ENCODE measurements at regions not wholly inside any gene's neighbourhood (a gene's known extent, or its start where the extent isn't known, plus 50 kb on each side); places are given as distances from the start of the nearest gene placed in this dataset.

GRCh38 chr2:238963161-238963970, 115.5 kb downstream of the TWIST2 start:
- H3K27ac ChIP-seq: no peak overlapping the region
- TF ChIP-seq ZFX (IDR thresholded peaks at IDR 0.05; ENCODE audit: borderline replicate concordance): no peak
- no peak for TF ChIP-seq CTCF (IDR thresholded peaks at IDR 0.05)

- no peak for TF ChIP-seq CTCF (IDR thresholded peaks at IDR 0.05)
- TF ChIP-seq ZFX (IDR thresholded peaks at IDR 0.05; ENCODE audit: borderline replicate concordance): no peak
Observed at GRCh38 chr2:238963971-238964328, 116.1 kb downstream of the TWIST2 start.

GRCh38 chr2:238964544-238965067, 116.7 kb downstream of the TWIST2 start:
- no peak for TF ChIP-seq ZFX (IDR thresholded peaks at IDR 0.05; ENCODE audit: borderline replicate concordance)
- TF ChIP-seq CTCF (IDR thresholded peaks at IDR 0.05): no peak
- H3K27ac ChIP-seq: no peak overlapping the region

More at GRCh38 chr2:238963971-238964328, 116.1 kb downstream of the TWIST2 start:
- no peak overlapping the region for H3K27ac ChIP-seq

- TF ChIP-seq CTCF (IDR thresholded peaks at IDR 0.05): no peak
- no peak for TF ChIP-seq ZFX (IDR thresholded peaks at IDR 0.05; ENCODE audit: borderline replicate concordance)
- H3K27ac ChIP-seq: no peak overlapping the region
Observed at GRCh38 chr2:238965371-238966071, 117.6 kb downstream of the TWIST2 start.

- no peak overlapping the region for H3K27ac ChIP-seq
- TF ChIP-seq ZFX (IDR thresholded peaks at IDR 0.05; ENCODE audit: borderline replicate concordance) (no peak), CTCF (IDR thresholded peaks at IDR 0.05) (no peak)
Observed at GRCh38 chr2:238966072-238966937, 118.4 kb downstream of the TWIST2 start.

- H3K27ac ChIP-seq: no peak overlapping the region
- TF ChIP-seq ZFX (IDR thresholded peaks at IDR 0.05; ENCODE audit: borderline replicate concordance): no peak
- TF ChIP-seq CTCF (IDR thresholded peaks at IDR 0.05): no peak
Observed at GRCh38 chr2:238967031-238967977, 119.4 kb downstream of the TWIST2 start.

Measured in 22Rv1 (cell line).